PC-9 (cell line): ENCODE measurements at regions not wholly inside any gene's neighbourhood (a gene's known extent, or its start where the extent isn't known, plus 50 kb on each side); places are given as distances from the start of the nearest gene placed in this dataset.
"Not testable (repeated sequence)": the region's sequence is repeated elsewhere in the genome, so short reads cannot be mapped to it uniquely, and the experiment has no call there.

Experiments
- BruUV-seq: library from RNA; stranded (reverse); fragments of 400-500 nt; replicated peaks from 2 replicates; lab custom pipeline; 2021; lab: Mats Ljungman, UMichigan
- CTCF ChIA-PET: fragments of 300-600 bp; sonication (Branson Sonifier 250); formaldehyde crosslinking; loops from one replicate; lab custom pipeline; 2022; ENCODE audit warnings: antibody characterized with exemption; lab: Charles Lee
- POLR2A ChIA-PET: fragments of 300-600 bp; sonication (Branson Sonifier 250); formaldehyde crosslinking; loops from one replicate; lab custom pipeline; 2022; ENCODE audit warnings: antibody characterized with exemption; ENCODE audit not compliant: unreplicated experiment; lab: Charles Lee
- DNase-seq, 2 experiments: peaks; one replicate each; pipeline versions ENCODE4 v3.0.0 to v3.0.0-alpha.2; 2015 to 2022; ENCODE audit warnings: mixed read lengths in 1 of 2
- H2AFZ ChIP-seq: fragments of 200-600 bp; sonication (generic); 2 replicates; pipeline ENCODE4 v1.8.1; 2017; ENCODE audit warnings: antibody characterized with exemption
- H3F3A ChIP-seq: fragments of 200-600 bp; sonication (generic); 2 replicates; pipeline ENCODE4 v1.8.1; 2017; ENCODE audit warnings: antibody characterized with exemption, mild to moderate bottlenecking, low read depth; ENCODE audit not compliant: insufficient read depth
- H3K27ac ChIP-seq: fragments of 200-600 bp; sonication (generic); 2 replicates; pipeline ENCODE4 v1.6.1; 2016; ENCODE audit warnings: mixed run types
- H3K27me3 ChIP-seq: fragments of 200-600 bp; sonication (generic); 2 replicates; pipeline ENCODE4 v1.6.1; 2016; ENCODE audit warnings: low read depth, mixed run types; ENCODE audit not compliant: insufficient read depth
- H3K36me3 ChIP-seq: fragments of 200-600 bp; sonication (generic); 2 replicates; pipeline ENCODE4 v1.6.1; 2016; ENCODE audit warnings: low read depth, mixed run types
- H3K4me1 ChIP-seq: fragments of 200-600 bp; sonication (generic); replicated peaks from 2 replicates; pipeline ENCODE4 v1.6.1; 2016; ENCODE audit warnings: mixed run types; ENCODE audit not compliant: insufficient read depth
- H3K4me2 ChIP-seq: fragments of 200-600 bp; sonication (generic); 2 replicates; pipeline ENCODE4 v1.6.1; 2017; ENCODE audit warnings: mixed run types
- H3K4me3 ChIP-seq: fragments of 200-600 bp; sonication (generic); 2 replicates; pipeline ENCODE4 v1.6.1; 2016; ENCODE audit warnings: mixed run types
- H3K79me2 ChIP-seq: fragments of 200-600 bp; sonication (generic); 2 replicates; pipeline ENCODE4 v1.6.1; 2017; ENCODE audit warnings: low read depth, mixed run types
- H3K9me2 ChIP-seq: fragments of 200-600 bp; sonication (generic); 2 replicates; pipeline ENCODE4 v1.8.1; 2017; ENCODE audit warnings: mild to moderate bottlenecking; ENCODE audit not compliant: insufficient read depth
- H3K9me3 ChIP-seq: fragments of 200-600 bp; sonication (generic); 2 replicates; pipeline ENCODE4 v1.8.1; 2016; ENCODE audit warnings: low read depth; ENCODE audit not compliant: insufficient read depth
- H4K20me1 ChIP-seq: fragments of 200-600 bp; sonication (generic); 2 replicates; pipeline ENCODE4 v1.8.1; 2017; ENCODE audit not compliant: insufficient read depth
- CTCF ChIP-seq: fragments of 200-600 bp; sonication (generic); conservative IDR thresholded peaks from 2 replicates; pipeline ENCODE4 v1.6.1; 2017; ENCODE audit warnings: mixed run types, antibody characterized with exemption, mild to moderate bottlenecking, moderate library complexity
- EZH2 ChIP-seq: fragments of 200-600 bp; sonication (generic); IDR thresholded peaks from 2 replicates; pipeline ENCODE4 v1.8.0; 2017; ENCODE audit warnings: antibody characterized with exemption, low read depth
- intact Hi-C: fragments of 100-400 bp; cut with micrococcal nuclease; formaldehyde crosslinking; loops from one replicate; pipeline ENCODE4 v1.10.0; 2022; ENCODE audit not compliant: unreplicated experiment

GRCh38 chr3:4196506-4197147 lies 106.5 kb upstream of the SETMAR start:
- no peaks in the 10 kb centered on the region for H3F3A ChIP-seq
- H3K79me2 ChIP-seq = no peaks in the 10 kb centered on the region
- H3K4me1 ChIP-seq = no peaks in the 10 kb centered on the region
- no TSS peak for BruUV-seq
- H3K4me2 ChIP-seq = no peak overlapping the region
- no peaks in the 10 kb centered on the region for H3K27me3 ChIP-seq
- no peaks in the 10 kb centered on the region for H3K9me2 ChIP-seq
- H4K20me1 ChIP-seq = no peaks in the 10 kb centered on the region
- no peak overlapping the region for H3K27ac ChIP-seq
- intact Hi-C loops = no loop called here
- no peaks in the 10 kb centered on the region for H3K9me3 ChIP-seq
- CTCF ChIA-PET = no interaction called here
- no peaks in the 10 kb centered on the region for H3K36me3 ChIP-seq
- POLR2A ChIA-PET = no interaction called here
- no peak for TF ChIP-seq EZH2
- TF ChIP-seq CTCF = no peak
- no peak overlapping the region for H2AFZ ChIP-seq
- no peak overlapping the region for H3K4me3 ChIP-seq
- DNase-seq = no peak

DNA sequence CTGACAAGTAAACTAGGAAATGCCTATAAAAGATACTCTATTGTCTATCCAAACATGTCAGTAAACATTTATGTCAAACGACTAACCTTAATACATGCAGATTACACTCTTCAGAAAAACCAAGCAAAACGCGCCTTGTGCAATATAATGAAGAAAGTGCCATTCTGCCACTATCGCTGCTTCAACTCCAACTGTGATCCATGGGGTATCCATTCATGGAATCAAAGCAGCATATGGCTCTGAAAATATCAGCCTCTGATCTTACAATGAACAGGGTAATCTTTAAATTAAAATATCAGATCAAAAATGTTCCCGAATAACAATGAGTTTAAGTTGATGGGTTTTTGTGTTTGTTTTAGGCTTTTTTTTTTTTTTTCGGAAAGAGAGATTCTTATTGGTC lies 105.5 kb upstream of the SETMAR start:
- H3K9me2 ChIP-seq = no peaks in the 10 kb centered on the region
- BruUV-seq = no TSS peak

GRCh38 chr3:4198491-4198890 lies 104.7 kb upstream of the SETMAR start:
- Histone ChIP-seq H3K36me3 (no peaks in the 10 kb centered on the region), H3K9me2 (no peaks in the 10 kb centered on the region), H2AFZ (no peak overlapping the region), H4K20me1 (no peaks in the 10 kb centered on the region), H3F3A (no peaks in the 10 kb centered on the region), H3K4me3 (no peak overlapping the region), H3K4me1 (no peaks in the 10 kb centered on the region), H3K4me2 (no peak overlapping the region), H3K79me2 (no peaks in the 10 kb centered on the region), H3K27ac (no peak overlapping the region), H3K27me3 (no peaks in the 10 kb centered on the region), H3K9me3 (no peaks in the 10 kb centered on the region)
- POLR2A ChIA-PET = no interaction called here
- CTCF ChIA-PET = no interaction called here
- BruUV-seq = no TSS peak
- intact Hi-C loops = no loop called here
- TF ChIP-seq CTCF (no peak), EZH2 (no peak)
- no peak for DNase-seq

More for the DNA sequence above, 105.5 kb upstream of the SETMAR start:
- Histone ChIP-seq H3K79me2 (no peaks in the 10 kb centered on the region), H3F3A (no peaks in the 10 kb centered on the region), H4K20me1 (no peaks in the 10 kb centered on the region), H3K36me3 (no peaks in the 10 kb centered on the region), H3K27ac (no peak overlapping the region), H3K9me3 (no peaks in the 10 kb centered on the region), H3K4me3 (no peak overlapping the region), H3K4me2 (no peak overlapping the region), H2AFZ (no peak overlapping the region), H3K4me1 (no peaks in the 10 kb centered on the region), H3K27me3 (no peaks in the 10 kb centered on the region)
- TF ChIP-seq CTCF (no peak), EZH2 (no peak)
- intact Hi-C loops = no loop called here
- ChIA-PET CTCF (no interaction called here), POLR2A (no interaction called here)
- DNase-seq = no peak

DNA sequence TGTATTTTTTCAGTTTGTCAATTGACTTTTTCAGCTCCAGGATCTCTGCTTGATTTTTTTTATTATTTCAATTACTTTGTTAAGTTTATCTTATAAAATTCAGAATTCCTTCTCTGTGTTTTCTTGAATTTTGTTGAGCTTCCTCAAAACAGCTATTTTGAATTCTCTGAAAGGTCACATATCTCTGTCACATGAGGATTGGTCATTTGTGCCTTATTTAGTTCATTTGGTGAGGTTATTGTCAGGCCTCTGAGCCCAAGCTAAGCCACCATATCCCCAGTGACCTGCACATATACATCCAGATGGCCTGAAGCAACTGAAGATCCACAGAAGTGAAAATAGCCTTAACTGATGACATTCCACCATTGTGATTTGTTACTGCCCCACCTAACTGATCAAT lies 98.4 kb upstream of the SETMAR start:
- H3K9me2 ChIP-seq, intact Hi-C loops, H3K4me3 ChIP-seq, H2AFZ ChIP-seq, H3K27me3 ChIP-seq, H3K79me2 ChIP-seq, H3K27ac ChIP-seq, H3K4me2 ChIP-seq, H3F3A ChIP-seq, CTCF ChIA-PET, H3K36me3 ChIP-seq, BruUV-seq, POLR2A ChIA-PET, H3K9me3 ChIP-seq, H3K4me1 ChIP-seq, DNase-seq, H4K20me1 ChIP-seq: not testable (repeated sequence)
